Motor neuron (in vitro differentiated cells): ENCODE measurements at regions not wholly inside any gene's neighbourhood (a gene's known extent, or its start where the extent isn't known, plus 50 kb on each side); places are given as distances from the start of the nearest gene placed in this dataset.
"Not testable (repeated sequence)": the region's sequence is repeated elsewhere in the genome, so short reads cannot be mapped to it uniquely, and the experiment has no call there.

Source experiments
- ATAC-seq, 8 experiments: fragments of 200-7000 bp; cut with Tn5 transposase; replicated peaks in 6 of 8; 2 replicates each; pipeline ENCODE4 v1.8.0; 2021; ENCODE audit warnings: mild to moderate bottlenecking in 8 of 8, moderate library complexity in 8 of 8
- H3K27ac ChIP-seq, 2 donors: fragments of 250-450 bp; sonication (Bioruptor Pico); 2 replicates each; pipeline ENCODE4 v1.9.0; 2021; ENCODE audit warnings: antibody characterized with exemption in 2 of 2, mild to moderate bottlenecking in 2 of 2, moderate library complexity in 1 of 2
- H3K4me1 ChIP-seq, 2 donors: fragments of 250-450 bp; sonication (Bioruptor Pico); replicated peaks in 1 of 2; 2 replicates each; pipeline ENCODE4 v1.6.1; 2021; ENCODE audit warnings: antibody characterized with exemption in 2 of 2, mild to moderate bottlenecking in 2 of 2, moderate library complexity in 1 of 2
- H3K4me3 ChIP-seq, 5 donors: fragments of 250-450 bp; sonication (Bioruptor Pico); 2 replicates each; pipeline ENCODE4 v1.9.0; 2021; ENCODE audit warnings: antibody characterized with exemption in 5 of 5, mild to moderate bottlenecking in 5 of 5, moderate library complexity in 4 of 5
- whole genome bisulfite sequencing, 10 experiments: fragments of 450-650 bp; shearing (Covaris generic); methylation state at CpG; one replicate each; pipeline ENCODE4 v1.0.0; 2022; 5-methylcytosine and 5-hydroxymethylcytosine counted together
- in situ Hi-C, 9 experiments: fragments of 400-800 bp; cut with MboI; loops; one replicate each; pipeline ENCODE4 v1.15.0; 2021; ENCODE audit warnings: low sequenced_read_pairs in 9 of 9, low pct_unique_long_range_greater_than_20kb in 2 of 9; ENCODE audit not compliant: unreplicated experiment in 9 of 9

GRCh38 chr3:160099834-160100233 lies 111.2 kb downstream of the IL12A start:
- in situ Hi-C loops, result no loop called here
- no peak for ATAC-seq
- 41 to 94% (median 47%) methylated on average over 2 to 5 of the region's 5 CpGs; no CpG with 5 or more reads in 1 of the 10 experiments for WGBS, 10 experiments
- Histone ChIP-seq H3K4me3 (no peak overlapping the region), H3K27ac (no peak overlapping the region), H3K4me1 (no peaks in the 10 kb centered on the region)

GRCh38 chr3:160100610-160101009 lies 112.0 kb downstream of the IL12A start:
- in situ Hi-C loops, result no loop called here
- Histone ChIP-seq H3K27ac (no peak overlapping the region), H3K4me1 (no peaks in the 10 kb centered on the region), H3K4me3 (no peak overlapping the region)
- ATAC-seq, result no peak
- WGBS, 10 experiments, result 79 to 95% (median 92%) methylated on average over 2 to 33 of the region's 40 CpGs; no CpG with 5 or more reads in 1 of the 10 experiments

GRCh38 chr3:160102001-160102400 lies 113.4 kb downstream of the IL12A start:
- ATAC-seq, H3K27ac ChIP-seq, H3K4me3 ChIP-seq, H3K4me1 ChIP-seq, in situ Hi-C loops: not testable (repeated sequence)
- 36 to 100% (median 91%) methylated on average over 1 to 7 of the region's 7 CpGs for WGBS, 10 experiments

- Histone ChIP-seq H3K4me3 (no peak overlapping the region), H3K27ac (no peak overlapping the region), H3K4me1 (no peaks in the 10 kb centered on the region)
- no peak for ATAC-seq
- in situ Hi-C loops, result no loop called here
- WGBS, 10 experiments, result 90 to 100% (median 100%) methylated on average over 2 of the region's 2 CpGs; no CpG with 5 or more reads in 6 of the 10 experiments
Measured at GRCh38 chr3:160103397-160103796, 114.8 kb downstream of the IL12A start.

GRCh38 chr3:160105907-160106584 lies 117.4 kb downstream of the IL12A start:
- Histone ChIP-seq H3K4me1 (no peaks in the 10 kb centered on the region), H3K4me3 (no peak overlapping the region), H3K27ac (no peak overlapping the region)
- in situ Hi-C loops, result no loop called here
- WGBS, 10 experiments, result 33 to 100% (median 86%) methylated on average over 1 of the region's 1 CpG; no CpG with 5 or more reads in 6 of the 10 experiments
- ATAC-seq, result no peak

- no peak overlapping the region for H3K27ac ChIP-seq
- peak in 1 of 8 experiments; percentile 25 for ATAC-seq
- WGBS, 10 experiments, result 67 to 100% (median 83%) methylated on average over 1 to 5 of the region's 7 CpGs
- no peak overlapping the region for H3K4me3 ChIP-seq
- in situ Hi-C loops, result no loop called here
- no peaks in the 10 kb centered on the region for H3K4me1 ChIP-seq
Measured at GRCh38 chr3:160106905-160107861, 118.0 kb upstream of the C3orf80 start.

GRCh38 chr3:160108362-160108761 lies 116.9 kb upstream of the C3orf80 start:
- Histone ChIP-seq H3K27ac (no peak overlapping the region), H3K4me1 (no peaks in the 10 kb centered on the region), H3K4me3 (no peak overlapping the region)
- in situ Hi-C loops, result no loop called here
- ATAC-seq, result no peak
- WGBS, 10 experiments, result 18 to 93% (median 86%) methylated on average over 2 to 4 of the region's 4 CpGs; no CpG with 5 or more reads in 2 of the 10 experiments

- Histone ChIP-seq H3K4me3 (no peak overlapping the region), H3K4me1 (no peaks in the 10 kb centered on the region), H3K27ac (no peak overlapping the region)
- in situ Hi-C loops, result no loop called here
- no peak for ATAC-seq
- 71 to 100% (median 84%) methylated on average over 1 of the region's 1 CpG; no CpG with 5 or more reads in 4 of the 10 experiments for WGBS, 10 experiments
Measured at GRCh38 chr3:160112481-160112880, 112.7 kb upstream of the C3orf80 start.

- H3K4me1 ChIP-seq, result no peaks in the 10 kb centered on the region
- in situ Hi-C loops, result no loop called here
- no peak overlapping the region for H3K4me3 ChIP-seq
- ATAC-seq, result no peak
- H3K27ac ChIP-seq, result no peak overlapping the region
- WGBS, 10 experiments, result 71 to 100% (median 92%) methylated on average over 1 to 4 of the region's 4 CpGs
Measured at GRCh38 chr3:160112996-160113395, 112.2 kb upstream of the C3orf80 start.

- in situ Hi-C loops, result no loop called here
- Histone ChIP-seq H3K4me1 (no peaks in the 10 kb centered on the region), H3K4me3 (no peak overlapping the region), H3K27ac (no peak overlapping the region)
- WGBS, 10 experiments, result 48 to 90% (median 71%) methylated on average over 1 to 6 of the region's 9 CpGs; no CpG with 5 or more reads in 2 of the 10 experiments
- peak in 2 of 8 experiments; percentile 56 to 77 for ATAC-seq
Measured at GRCh38 chr3:160114355-160114995, 110.7 kb upstream of the C3orf80 start.

- Histone ChIP-seq H3K4me3 (no peak overlapping the region), H3K27ac (no peak overlapping the region), H3K4me1 (no peaks in the 10 kb centered on the region)
- in situ Hi-C loops, result no loop called here
- WGBS, 10 experiments, result 20 to 100% (median 20%) methylated on average over 1 of the region's 2 CpGs; no CpG with 5 or more reads in 5 of the 10 experiments
- peak in 1 of 8 experiments; percentile 23 for ATAC-seq
Measured at GRCh38 chr3:160115387-160115786, 109.8 kb upstream of the C3orf80 start.

GRCh38 chr3:160124224-160124623 lies 101.0 kb upstream of the C3orf80 start:
- Histone ChIP-seq H3K4me3 (no peak overlapping the region), H3K4me1 (no peaks in the 10 kb centered on the region), H3K27ac (no peak overlapping the region)
- in situ Hi-C loops, result no loop called here
- ATAC-seq, result no peak

GRCh38 chr3:160125258-160125657 lies 100.0 kb upstream of the C3orf80 start:
- no peaks in the 10 kb centered on the region for H3K4me1 ChIP-seq
- WGBS, 10 experiments, result 25 to 92% (median 74%) methylated on average over 1 to 2 of the region's 2 CpGs
- in situ Hi-C loops, result no loop called here
- no peak overlapping the region for H3K27ac ChIP-seq
- H3K4me3 ChIP-seq, result no peak overlapping the region
- no peak for ATAC-seq
